ENCODE measurements at regions not wholly inside any gene's neighbourhood (a gene's known extent, or its start where the extent isn't known, plus 50 kb on each side); places are given as distances from the start of the nearest gene placed in this dataset.

DNA sequence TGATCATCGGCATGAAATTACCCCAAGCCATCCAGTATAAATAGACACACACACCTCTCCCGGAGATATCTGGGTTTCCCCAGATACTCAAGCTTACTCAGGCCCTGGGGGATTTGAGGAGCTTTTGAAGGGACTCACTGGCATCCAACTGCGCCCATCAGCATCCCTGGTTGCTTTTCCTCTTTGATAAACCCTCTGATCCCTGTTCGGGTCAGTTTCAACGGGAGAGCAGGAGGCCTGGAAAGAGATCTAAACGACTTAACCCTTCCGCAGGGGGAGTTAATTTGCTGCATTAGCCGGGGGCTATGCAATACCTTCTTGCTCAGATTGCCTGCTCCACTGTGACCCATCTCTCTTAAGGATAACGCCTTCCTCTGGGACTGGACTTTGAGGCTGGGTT lies 76.6 kb downstream of the MAF start:
- H3K4me3 ChIP-seq = no peak overlapping the region
- intact Hi-C loops (cut with DNase I) = no loop called here
- H3K4me1 ChIP-seq = peaks cover 6% of the 10 kb centered on the region
- no peaks in the 10 kb centered on the region for H3K36me3 ChIP-seq
- no peak for ATAC-seq
- no peaks in the 10 kb centered on the region for H3K27me3 ChIP-seq (ENCODE audit: low read depth)
- no peaks in the 10 kb centered on the region for H3K9me3 ChIP-seq
- no peak for DNase-seq
- TF ChIP-seq, protein P1, sequence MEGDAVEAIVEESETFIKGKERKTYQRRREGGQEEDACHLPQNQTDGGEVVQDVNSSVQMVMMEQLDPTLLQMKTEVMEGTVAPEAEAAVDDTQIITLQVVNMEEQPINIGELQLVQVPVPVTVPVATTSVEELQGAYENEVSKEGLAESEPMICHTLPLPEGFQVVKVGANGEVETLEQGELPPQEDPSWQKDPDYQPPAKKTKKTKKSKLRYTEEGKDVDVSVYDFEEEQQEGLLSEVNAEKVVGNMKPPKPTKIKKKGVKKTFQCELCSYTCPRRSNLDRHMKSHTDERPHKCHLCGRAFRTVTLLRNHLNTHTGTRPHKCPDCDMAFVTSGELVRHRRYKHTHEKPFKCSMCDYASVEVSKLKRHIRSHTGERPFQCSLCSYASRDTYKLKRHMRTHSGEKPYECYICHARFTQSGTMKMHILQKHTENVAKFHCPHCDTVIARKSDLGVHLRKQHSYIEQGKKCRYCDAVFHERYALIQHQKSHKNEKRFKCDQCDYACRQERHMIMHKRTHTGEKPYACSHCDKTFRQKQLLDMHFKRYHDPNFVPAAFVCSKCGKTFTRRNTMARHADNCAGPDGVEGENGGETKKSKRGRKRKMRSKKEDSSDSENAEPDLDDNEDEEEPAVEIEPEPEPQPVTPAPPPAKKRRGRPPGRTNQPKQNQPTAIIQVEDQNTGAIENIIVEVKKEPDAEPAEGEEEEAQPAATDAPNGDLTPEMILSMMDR (IDR thresholded peaks at IDR 0.05) = no peak
- no peak overlapping the region for H3K27ac ChIP-seq

DNA sequence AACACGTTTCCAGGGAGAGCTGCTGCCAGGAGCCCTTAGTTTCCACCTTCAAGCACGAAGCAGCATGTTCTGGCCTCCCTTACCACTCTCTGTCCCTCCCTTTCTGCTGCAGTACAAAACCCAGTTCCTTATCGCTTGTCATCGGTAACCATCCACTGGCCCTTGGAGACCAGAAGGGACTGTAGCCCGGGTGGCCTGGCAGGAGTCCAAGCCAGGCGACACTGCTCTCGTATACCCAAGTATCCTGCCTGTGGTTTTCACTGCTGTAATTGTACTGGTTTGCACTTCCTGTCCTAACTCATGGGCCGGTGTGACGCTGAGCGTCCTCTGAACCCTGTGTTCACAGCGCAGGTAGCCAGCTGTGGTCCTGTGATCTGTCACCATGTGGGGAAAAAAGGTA lies 81.1 kb downstream of the MAF start:
- H3K9me3 ChIP-seq = no peaks in the 10 kb centered on the region
- peak; percentile 57 to 83 for ATAC-seq
- H3K27me3 ChIP-seq (ENCODE audit: low read depth) = no peaks in the 10 kb centered on the region
- no peaks in the 10 kb centered on the region for H3K36me3 ChIP-seq
- TF ChIP-seq, protein P1 (IDR thresholded peaks at IDR 0.05) = no peak
- intact Hi-C loops (cut with DNase I) = no loop called here
- DNase-seq = peak; percentile 66
- no peak overlapping the region for H3K27ac ChIP-seq
- H3K4me3 ChIP-seq = no peak overlapping the region
- peaks cover 7% of the 10 kb centered on the region for H3K4me1 ChIP-seq

DNA sequence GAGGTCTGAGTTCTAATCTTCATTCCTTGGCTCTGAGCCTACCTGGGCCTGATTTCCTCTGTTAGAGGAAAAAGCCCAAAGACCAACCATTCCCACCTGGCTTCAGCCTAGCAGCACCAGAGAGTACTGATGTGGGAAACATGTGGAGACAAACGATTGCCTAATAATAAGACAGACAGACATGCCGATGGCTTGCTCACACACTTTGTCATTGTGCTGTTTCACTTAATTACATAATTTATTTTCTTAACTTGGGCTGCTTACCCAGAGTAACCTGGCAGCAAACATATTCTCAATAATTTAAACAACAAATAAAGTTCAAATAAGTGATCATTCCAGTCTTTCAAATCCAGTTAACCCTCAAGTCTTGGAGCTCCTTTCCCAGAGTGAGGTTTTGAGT lies 83.4 kb downstream of the MAF start:
- ATAC-seq (no peak), DNase-seq (no peak)
- H3K36me3 ChIP-seq = no peaks in the 10 kb centered on the region
- no peak overlapping the region for H3K4me3 ChIP-seq
- H3K9me3 ChIP-seq = no peaks in the 10 kb centered on the region
- no peaks in the 10 kb centered on the region for H3K27me3 ChIP-seq (ENCODE audit: low read depth)
- TF ChIP-seq, protein P1 (IDR thresholded peaks at IDR 0.05) = no peak
- intact Hi-C loops (cut with DNase I) = no loop called here
- H3K4me1 ChIP-seq = peaks cover 7% of the 10 kb centered on the region
- no peak overlapping the region for H3K27ac ChIP-seq

DNA sequence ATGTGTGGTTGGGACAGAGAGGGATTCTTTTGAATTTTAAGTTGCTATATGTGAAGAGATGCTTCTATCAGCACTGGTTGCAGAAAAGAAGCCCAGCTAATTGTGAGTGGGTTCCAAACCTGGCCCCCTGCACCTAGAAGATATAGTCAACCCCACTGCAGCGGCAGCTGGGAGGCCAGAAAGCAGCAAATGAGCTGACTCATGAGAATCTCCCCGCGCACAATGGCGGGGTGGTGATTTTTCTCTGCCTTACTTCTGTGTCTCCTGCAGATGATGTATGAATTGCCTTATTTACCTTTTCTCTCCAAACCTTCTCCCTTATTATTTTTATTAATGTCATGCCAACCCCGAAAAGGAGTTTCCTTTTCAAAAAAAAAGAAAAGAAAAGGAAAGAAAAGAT lies 89.7 kb downstream of the MAF start:
- intact Hi-C loops (cut with DNase I) = no loop called here
- DNase-seq (no peak), ATAC-seq (no peak)
- Histone ChIP-seq H3K4me3 (no peak overlapping the region), H3K9me3 (no peaks in the 10 kb centered on the region), H3K27ac (no peak overlapping the region), H3K4me1 (peaks cover 2% of the 10 kb centered on the region), H3K36me3 (no peaks in the 10 kb centered on the region), H3K27me3 (ENCODE audit: low read depth) (no peaks in the 10 kb centered on the region)
- TF ChIP-seq, protein P1 (IDR thresholded peaks at IDR 0.05) = no peak

DNA sequence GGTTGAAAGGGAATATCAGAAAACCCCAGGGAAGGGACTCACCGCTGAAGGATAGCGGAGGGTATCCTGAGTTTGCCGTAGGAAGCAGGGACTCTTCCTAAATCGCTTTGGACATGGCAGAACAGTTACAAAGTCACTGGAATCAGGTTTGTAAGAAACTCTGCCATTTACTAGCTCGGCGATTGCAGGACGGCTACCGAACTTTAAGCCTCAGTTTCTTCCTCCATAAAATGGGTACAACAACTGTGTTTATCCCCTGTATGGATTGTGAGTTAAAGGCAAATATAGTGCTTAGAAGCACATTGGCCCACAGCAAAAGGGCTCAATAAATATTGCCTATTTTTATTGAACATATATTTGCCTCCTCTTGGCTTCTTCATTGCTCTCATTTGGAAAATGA lies 90.6 kb downstream of the MAF start:
- no peak overlapping the region for H3K4me3 ChIP-seq
- TF ChIP-seq, protein P1 (IDR thresholded peaks at IDR 0.05) = no peak
- ATAC-seq (no peak), DNase-seq (no peak)
- no peaks in the 10 kb centered on the region for H3K27me3 ChIP-seq (ENCODE audit: low read depth)
- H3K4me1 ChIP-seq = peaks cover 7% of the 10 kb centered on the region
- H3K9me3 ChIP-seq = no peaks in the 10 kb centered on the region
- no peaks in the 10 kb centered on the region for H3K36me3 ChIP-seq
- intact Hi-C loops (cut with DNase I) = no loop called here
- no peak overlapping the region for H3K27ac ChIP-seq

DNA sequence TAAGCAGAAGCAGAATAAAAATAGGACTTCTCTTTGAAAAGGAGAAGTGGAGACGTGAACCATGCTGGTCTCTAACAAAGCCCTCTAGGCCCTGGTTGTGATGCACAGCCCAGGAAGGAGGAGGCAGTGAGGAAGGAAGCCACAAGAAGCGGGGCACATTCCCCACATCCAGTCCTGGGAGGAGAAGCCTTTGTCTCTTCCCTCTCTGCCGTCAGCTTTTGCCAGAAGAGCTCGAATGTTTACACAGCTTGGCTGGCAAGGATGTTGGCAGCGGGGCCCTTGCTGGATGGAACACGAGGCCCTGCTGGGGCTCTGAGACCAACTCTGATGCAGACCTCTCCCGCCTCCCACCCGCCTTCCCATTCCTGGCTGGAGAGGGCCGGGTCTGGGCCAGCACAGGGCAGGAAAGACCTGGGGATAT lies 91.3 kb downstream of the MAF start:
- Histone ChIP-seq H3K4me3 (no peak overlapping the region), H3K9me3 (no peaks in the 10 kb centered on the region), H3K27me3 (ENCODE audit: low read depth) (no peaks in the 10 kb centered on the region), H3K27ac (no peak overlapping the region), H3K4me1 (peaks cover 7% of the 10 kb centered on the region), H3K36me3 (no peaks in the 10 kb centered on the region)
- TF ChIP-seq, protein P1 (IDR thresholded peaks at IDR 0.05) = no peak
- ATAC-seq = peak; percentile 45 to 65
- no peak for DNase-seq
- intact Hi-C loops (cut with DNase I) = no loop called here
